ENCODE measurements at regions not wholly inside any gene's neighbourhood (a gene's known extent, or its start where the extent isn't known, plus 50 kb on each side); places are given as distances from the start of the nearest gene placed in this dataset.
"Not testable (repeated sequence)": the region's sequence is repeated elsewhere in the genome, so short reads cannot be mapped to it uniquely, and the experiment has no call there.

DNA sequence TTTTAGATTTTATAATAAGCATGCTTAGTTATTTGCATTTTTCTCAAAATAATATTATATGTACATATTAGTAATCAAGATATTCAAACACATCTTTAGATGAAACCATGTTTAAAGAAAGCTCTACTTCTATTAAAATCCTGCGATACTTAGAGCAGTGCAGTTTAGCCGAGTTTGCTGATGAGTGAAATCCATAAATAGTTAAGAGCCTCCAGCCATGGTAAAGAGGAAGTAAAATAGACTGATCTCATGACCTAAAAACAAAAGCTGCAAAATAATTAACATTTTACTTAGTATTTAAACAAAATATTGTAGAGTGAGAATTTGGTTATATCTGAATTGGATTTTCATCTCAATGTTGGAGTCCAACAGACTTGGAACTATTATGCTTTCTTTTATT, 147.4 kb upstream of the NRIP1 start:
- CTCF ChIA-PET, result no interaction called here
- H3K79me2 ChIP-seq (ENCODE audit: control insufficient read depth, insufficient read depth, low read length), result no peaks in the 10 kb centered on the region
- POLR2A ChIA-PET, result no interaction called here
- H3K9me3 ChIP-seq (replicated peaks; ENCODE audit: control insufficient read depth, insufficient read depth, low read length), result no peaks in the 10 kb centered on the region; the same call in 2 of the 3 replicates
- FAIRE-seq (no peak), ATAC-seq (no peak; the same call in 2 of the 3 replicates), DNase-seq (ENCODE audit: low read depth, low spot score) (no peak)
- in situ Hi-C loops (cut with MboI), result no loop called here
- no peaks in the 10 kb centered on the region for H3K36me3 ChIP-seq (ENCODE audit: control insufficient read depth in 2 of 2, insufficient read depth in 2 of 2, low read length in 1 of 2)
- H4K20me1 ChIP-seq (ENCODE audit: control insufficient read depth, insufficient read depth), result no peaks in the 10 kb centered on the region
- RAD21 ChIA-PET (ENCODE audit: unreplicated experiment), result no interaction called here
- H3K4me1 ChIP-seq (ENCODE audit: control insufficient read depth, insufficient read depth, low read length), result peaks cover under 1% of the 10 kb centered on the region
- no peak overlapping the region for H2AFZ ChIP-seq (ENCODE audit: control insufficient read depth, low read depth, low read length)
- intact Hi-C loops (cut with micrococcal nuclease; ENCODE audit: unreplicated experiment), result no loop called here
- no peak overlapping the region for H3K9ac ChIP-seq (ENCODE audit: control insufficient read depth, insufficient read depth, low read length)
- no peak overlapping the region for H3K4me3 ChIP-seq
- TF ChIP-seq ASH2L (IDR thresholded peaks at IDR 0.05; ENCODE audit: borderline replicate concordance, low read depth) (no peak), KLF5 (IDR thresholded peaks at IDR 0.05; ENCODE audit: partially characterized antibody) (no peak), TBL1XR1 (IDR thresholded peaks at IDR 0.05; ENCODE audit: low read depth, low read length) (no peak), SREBF1 (IDR thresholded peaks at IDR 0.05; ENCODE audit: low read length) (no peak), EGR1 (IDR thresholded peaks at IDR 0.05; ENCODE audit: borderline replicate concordance in 1 of 2, low read depth in 2 of 2, low read length in 2 of 2) (no peak), YY1 (IDR thresholded peaks at IDR 0.05; ENCODE audit: low read depth, low read length) (no peak), ZBTB40 (IDR thresholded peaks at IDR 0.05; ENCODE audit: borderline replicate concordance) (no peak), ZNF207 (IDR thresholded peaks at IDR 0.05; ENCODE audit: borderline replicate concordance) (no peak), NFYB (IDR thresholded peaks at IDR 0.05; ENCODE audit: insufficient read depth, low read depth, low read length) (no peak)
- TF ChIP-seq, protein P1, sequence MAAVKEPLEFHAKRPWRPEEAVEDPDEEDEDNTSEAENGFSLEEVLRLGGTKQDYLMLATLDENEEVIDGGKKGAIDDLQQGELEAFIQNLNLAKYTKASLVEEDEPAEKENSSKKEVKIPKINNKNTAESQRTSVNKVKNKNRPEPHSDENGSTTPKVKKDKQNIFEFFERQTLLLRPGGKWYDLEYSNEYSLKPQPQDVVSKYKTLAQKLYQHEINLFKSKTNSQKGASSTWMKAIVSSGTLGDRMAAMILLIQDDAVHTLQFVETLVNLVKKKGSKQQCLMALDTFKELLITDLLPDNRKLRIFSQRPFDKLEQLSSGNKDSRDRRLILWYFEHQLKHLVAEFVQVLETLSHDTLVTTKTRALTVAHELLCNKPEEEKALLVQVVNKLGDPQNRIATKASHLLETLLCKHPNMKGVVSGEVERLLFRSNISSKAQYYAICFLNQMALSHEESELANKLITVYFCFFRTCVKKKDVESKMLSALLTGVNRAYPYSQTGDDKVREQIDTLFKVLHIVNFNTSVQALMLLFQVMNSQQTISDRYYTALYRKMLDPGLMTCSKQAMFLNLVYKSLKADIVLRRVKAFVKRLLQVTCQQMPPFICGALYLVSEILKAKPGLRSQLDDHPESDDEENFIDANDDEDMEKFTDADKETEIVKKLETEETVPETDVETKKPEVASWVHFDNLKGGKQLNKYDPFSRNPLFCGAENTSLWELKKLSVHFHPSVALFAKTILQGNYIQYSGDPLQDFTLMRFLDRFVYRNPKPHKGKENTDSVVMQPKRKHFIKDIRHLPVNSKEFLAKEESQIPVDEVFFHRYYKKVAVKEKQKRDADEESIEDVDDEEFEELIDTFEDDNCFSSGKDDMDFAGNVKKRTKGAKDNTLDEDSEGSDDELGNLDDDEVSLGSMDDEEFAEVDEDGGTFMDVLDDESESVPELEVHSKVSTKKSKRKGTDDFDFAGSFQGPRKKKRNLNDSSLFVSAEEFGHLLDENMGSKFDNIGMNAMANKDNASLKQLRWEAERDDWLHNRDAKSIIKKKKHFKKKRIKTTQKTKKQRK (IDR thresholded peaks at IDR 0.05; ENCODE audit: low read depth, low read length), result no peak
- BruUV-seq (replicated peaks), result no TSS peak
- SMC1A ChIA-PET (ENCODE audit: uncharacterized antibody, unreplicated experiment), result no interaction called here
- no peaks in the 10 kb centered on the region; a peak in 1 of 4 replicates for H3K27me3 ChIP-seq (replicated peaks in 1 of 2; ENCODE audit: control insufficient read depth in 2 of 2, insufficient read depth in 2 of 2, low read length in 1 of 2)
- H3K4me2 ChIP-seq (ENCODE audit: control insufficient read depth, insufficient read depth), result no peak overlapping the region
- 23% methylated on average over 2 of the region's 2 CpGs for WGBS (ENCODE audit: insufficient coverage, insufficient replicate concordance, low lambda C conversion rate, missing lambda C conversion rate)
- no peak overlapping the region for H3K27ac ChIP-seq (ENCODE audit: control insufficient read depth, insufficient read depth)

DNA sequence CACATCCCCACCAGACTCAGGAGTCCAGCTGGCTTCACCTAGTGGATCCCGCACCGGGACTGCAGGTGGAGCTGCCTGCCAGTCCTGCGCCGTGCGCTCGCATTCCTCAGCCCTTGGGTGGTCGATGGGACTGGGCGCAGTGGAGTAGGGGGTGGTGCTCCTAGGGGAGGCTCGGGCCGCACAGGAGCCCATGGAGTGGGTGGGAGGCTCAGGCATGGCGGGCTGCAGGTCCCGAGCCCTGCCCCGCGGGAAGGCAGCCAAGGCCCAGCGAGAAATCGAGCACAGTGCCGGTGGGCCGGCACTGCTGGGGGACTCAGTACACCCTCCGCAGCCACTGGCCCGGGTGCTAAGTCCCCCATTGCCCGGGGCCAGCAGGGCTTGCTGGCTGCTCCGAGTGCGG, 153.7 kb upstream of the NRIP1 start:
- POLR2A ChIA-PET; H4K20me1 ChIP-seq (ENCODE audit: control insufficient read depth, insufficient read depth); H3K9ac ChIP-seq (ENCODE audit: control insufficient read depth, insufficient read depth, low read length); H3K79me2 ChIP-seq (ENCODE audit: control insufficient read depth, insufficient read depth, low read length); intact Hi-C loops (cut with micrococcal nuclease; ENCODE audit: unreplicated experiment); H3K27ac ChIP-seq (ENCODE audit: control insufficient read depth, insufficient read depth); SMC1A ChIA-PET (ENCODE audit: uncharacterized antibody, unreplicated experiment); FAIRE-seq; DNase-seq (ENCODE audit: low read depth, low spot score); H3K9me3 ChIP-seq (replicated peaks; ENCODE audit: control insufficient read depth, insufficient read depth, low read length); ATAC-seq; RAD21 ChIA-PET (ENCODE audit: unreplicated experiment); H3K4me1 ChIP-seq (ENCODE audit: control insufficient read depth, insufficient read depth, low read length); BruUV-seq (replicated peaks); CTCF ChIA-PET; H3K27me3 ChIP-seq (replicated peaks in 1 of 2; ENCODE audit: control insufficient read depth in 2 of 2, insufficient read depth in 2 of 2, low read length in 1 of 2); in situ Hi-C loops (cut with MboI); H3K4me2 ChIP-seq (ENCODE audit: control insufficient read depth, insufficient read depth); H2AFZ ChIP-seq (ENCODE audit: control insufficient read depth, low read depth, low read length); H3K36me3 ChIP-seq (ENCODE audit: control insufficient read depth in 2 of 2, insufficient read depth in 2 of 2, low read length in 1 of 2); H3K4me3 ChIP-seq: not testable (repeated sequence)
- WGBS (ENCODE audit: insufficient coverage, insufficient replicate concordance, low lambda C conversion rate, missing lambda C conversion rate), result 84% methylated on average over 11 of the region's 23 CpGs
